Colonic mucosa (tissue), 4 donors: ENCODE measurements at regions not wholly inside any gene's neighbourhood (a gene's known extent, or its start where the extent isn't known, plus 50 kb on each side); places are given as distances from the start of the nearest gene placed in this dataset.

Experiments used
- DNase-seq: peaks from one replicate; pipeline ENCODE4 v3.0.0-alpha.2; 2020
- H3K27ac ChIP-seq: fragments of 200-600 bp; one replicate; pipeline ENCODE4 v1.8.0; 2021
- H3K27me3 ChIP-seq: fragments of 200-600 bp; one replicate; pipeline ENCODE4 v1.8.0; 2021
- H3K36me3 ChIP-seq: fragments of 200-600 bp; one replicate; pipeline ENCODE4 v1.8.0; 2021
- H3K4me1 ChIP-seq: fragments of 200-600 bp; one replicate; pipeline ENCODE4 v1.8.0; 2021; ENCODE audit warnings: mild to moderate bottlenecking
- H3K4me3 ChIP-seq: fragments of 200-600 bp; one replicate; pipeline ENCODE4 v1.8.0; 2021
- H3K9ac ChIP-seq, 2 donors: one replicate each; pipeline ENCODE4 v1.7.0; 2013; ENCODE audit warnings: control low read depth in 2 of 2, low read depth in 2 of 2, low read length in 2 of 2
- H3K9me3 ChIP-seq: fragments of 200-600 bp; one replicate; pipeline ENCODE4 v1.8.0; 2021
- CTCF ChIP-seq: fragments of 200-600 bp; IDR thresholded peaks from one replicate; pipeline ENCODE4 v1.8.0; 2022; ENCODE audit warnings: antibody characterized with exemption, mild to moderate bottlenecking
- intact Hi-C: fragments of 100-400 bp; cut with DNase I; formaldehyde crosslinking; loops from one replicate; pipeline ENCODE4 v1.14.1; 2022
- donor health status: healthy.
- donor health status: DM: no; HTN: no; CAD: no.
- donor health status: DM: no; HTN: no; CAD: no.

DNA sequence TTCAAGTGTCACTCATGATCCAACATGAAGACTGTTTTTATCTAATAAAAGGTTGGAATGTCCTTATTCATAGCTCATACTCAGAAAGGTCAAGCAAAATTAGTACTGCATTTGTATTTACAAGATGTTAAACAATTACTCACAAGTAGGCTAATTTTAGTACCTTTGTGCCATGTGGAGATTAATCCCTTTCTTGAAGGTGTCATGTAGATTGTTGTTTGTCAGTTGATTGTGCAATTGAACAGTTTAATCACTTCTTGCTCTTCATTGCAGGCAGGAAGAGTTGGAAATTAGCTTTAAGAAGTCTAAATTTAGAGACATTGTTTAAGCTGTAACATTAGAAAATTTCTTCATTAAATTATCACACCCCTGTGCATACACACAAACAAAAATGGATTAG is 847.1 kb downstream of the KCNT2 start:
- Histone ChIP-seq H3K4me1 (no peaks in the 10 kb centered on the region), H3K36me3 (no peaks in the 10 kb centered on the region), H3K9me3 (no peaks in the 10 kb centered on the region), H3K9ac (no peak overlapping the region), H3K4me3 (no peak overlapping the region), H3K27ac (no peak overlapping the region), H3K27me3 (no peaks in the 10 kb centered on the region)
- no peak for TF ChIP-seq CTCF
- DNase-seq = no peak
- intact Hi-C loops = no loop called here

- Histone ChIP-seq H3K4me1 (no peaks in the 10 kb centered on the region), H3K9ac (no peak overlapping the region), H3K9me3 (no peaks in the 10 kb centered on the region), H3K36me3 (no peaks in the 10 kb centered on the region), H3K27me3 (no peaks in the 10 kb centered on the region), H3K4me3 (no peak overlapping the region), H3K27ac (no peak overlapping the region)
- intact Hi-C loops = no loop called here
- DNase-seq = no peak
- TF ChIP-seq CTCF = no peak
Measured at GRCh38 chr1:195756109-195756508, 852.1 kb downstream of the KCNT2 start.

- no peaks in the 10 kb centered on the region for H3K4me1 ChIP-seq
- no peaks in the 10 kb centered on the region for H3K9me3 ChIP-seq
- no peak for TF ChIP-seq CTCF
- H3K36me3 ChIP-seq = no peaks in the 10 kb centered on the region
- no peak overlapping the region for H3K27ac ChIP-seq
- intact Hi-C loops = no loop called here
- no peak for DNase-seq
- no peak overlapping the region for H3K9ac ChIP-seq
- no peak overlapping the region for H3K4me3 ChIP-seq
- no peaks in the 10 kb centered on the region for H3K27me3 ChIP-seq
Measured at GRCh38 chr1:195754874-195755273, 853.4 kb downstream of the KCNT2 start.

- no peak for TF ChIP-seq CTCF
- Histone ChIP-seq H3K4me3 (no peak overlapping the region), H3K9me3 (no peaks in the 10 kb centered on the region), H3K36me3 (no peaks in the 10 kb centered on the region), H3K27ac (no peak overlapping the region), H3K4me1 (no peaks in the 10 kb centered on the region), H3K9ac (no peak overlapping the region), H3K27me3 (no peaks in the 10 kb centered on the region)
- intact Hi-C loops = no loop called here
- no peak for DNase-seq
Measured at GRCh38 chr1:195754303-195754702, 853.9 kb downstream of the KCNT2 start.

DNA sequence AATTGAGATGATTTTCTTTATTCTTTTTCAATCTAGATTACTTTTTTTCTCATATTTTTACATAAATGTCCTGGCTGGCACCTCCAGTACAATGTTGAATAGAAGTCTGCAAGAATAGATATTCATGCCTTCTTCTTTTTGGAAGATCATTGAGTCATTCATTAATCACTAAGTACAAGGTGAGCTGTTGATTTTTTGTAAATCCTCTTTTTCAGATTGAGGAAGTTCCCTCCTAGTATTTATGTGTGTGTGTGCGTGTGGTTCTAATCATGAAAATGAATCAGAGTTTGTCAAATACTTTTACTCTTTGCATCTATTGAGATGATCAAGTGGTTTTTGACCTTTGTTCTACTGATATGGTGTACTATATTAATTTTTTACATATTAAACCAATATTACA is 859.3 kb downstream of the KCNT2 start:
- no peak overlapping the region for H3K4me3 ChIP-seq
- H3K27ac ChIP-seq = no peak overlapping the region
- H3K27me3 ChIP-seq = no peaks in the 10 kb centered on the region
- no peak for TF ChIP-seq CTCF
- no peaks in the 10 kb centered on the region for H3K9me3 ChIP-seq
- no peaks in the 10 kb centered on the region for H3K4me1 ChIP-seq
- H3K36me3 ChIP-seq = no peaks in the 10 kb centered on the region
- intact Hi-C loops = no loop called here
- DNase-seq = no peak
- no peak overlapping the region for H3K9ac ChIP-seq
